ENCODE measurements at regions not wholly inside any gene's neighbourhood (a gene's known extent, or its start where the extent isn't known, plus 50 kb on each side); places are given as distances from the start of the nearest gene placed in this dataset.

DNA sequence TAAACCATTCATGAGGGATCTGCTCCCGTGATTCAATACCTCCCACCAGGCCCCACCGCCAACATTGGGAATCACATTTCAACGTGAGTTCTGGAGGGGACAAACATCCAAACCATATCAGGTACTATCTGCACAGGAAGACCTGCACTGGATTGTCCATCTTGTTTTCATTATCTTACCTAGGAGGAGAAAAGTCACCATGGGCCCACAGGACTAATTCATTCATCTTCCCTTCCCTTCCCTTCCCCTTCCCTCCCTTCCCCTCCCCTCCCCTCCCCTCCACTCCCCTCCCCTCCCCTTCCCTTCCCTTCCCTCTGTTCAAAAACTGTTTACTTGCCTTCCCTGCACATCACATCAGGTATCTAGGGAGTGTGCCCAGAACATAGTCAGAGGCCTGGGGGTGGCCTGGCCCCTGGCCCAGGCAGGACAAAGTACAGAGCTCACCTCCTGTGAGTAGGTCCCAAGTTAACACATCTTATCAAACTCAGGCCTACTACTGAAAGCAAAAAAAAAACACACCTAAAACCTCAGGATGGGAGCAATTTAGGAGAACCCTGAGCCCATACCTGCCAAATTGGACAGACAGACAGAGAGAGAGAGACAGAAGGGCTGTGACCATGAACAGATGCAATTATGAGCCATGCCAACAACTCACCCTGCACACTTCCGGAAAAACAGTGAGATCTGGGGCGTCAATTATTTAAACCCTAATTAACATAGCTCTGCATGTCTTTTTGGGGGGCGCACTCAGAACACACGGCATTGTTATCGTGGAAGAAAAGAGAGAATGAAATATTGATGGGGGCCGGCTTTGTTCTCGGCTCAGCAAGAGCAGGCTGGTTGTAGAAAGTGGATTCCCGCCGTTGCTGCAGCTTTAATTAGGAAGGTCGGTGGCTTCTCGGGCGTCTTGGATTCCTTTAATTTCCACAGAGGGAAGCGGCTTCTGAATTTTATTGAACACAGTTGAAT lies 151.2 kb downstream of the IRX5 start:
- DNase-seq (no peak), ATAC-seq (ENCODE audit: low read depth) (no peak)
- Mint-ChIP-seq H3K4me3 (no peak overlapping the region), H3K4me1 (no peaks in the 10 kb centered on the region), H3K27me3 (no peaks in the 10 kb centered on the region), H3K27ac (no peak overlapping the region), H3K9me3 (ENCODE audit: insufficient read depth) (no peaks in the 10 kb centered on the region)
- no peaks in the 10 kb centered on the region for H3K36me3 ChIP-seq (replicated peaks in 1 of 2; ENCODE audit: control extremely low read depth in 1 of 2, control insufficient read depth in 1 of 2, extremely low read depth in 1 of 2, insufficient read depth in 2 of 2, low read length in 1 of 2)
- POLR2A ChIA-PET, result no interaction called here
- intact Hi-C loops (cut with micrococcal nuclease), result no loop called here
- H3K27me3 ChIP-seq (replicated peaks in 1 of 4; ENCODE audit: control extremely low read depth in 1 of 4, control insufficient read depth in 3 of 4, insufficient read depth in 4 of 4, low read length in 3 of 4), result no peaks in the 10 kb centered on the region
- no peak overlapping the region for H3K9ac ChIP-seq (ENCODE audit: low read length)
- H4K20me1 ChIP-seq (ENCODE audit: control insufficient read depth, insufficient read depth, low read length, poor library complexity, severe bottlenecking), result no peaks in the 10 kb centered on the region
- no peak overlapping the region for H3K27ac ChIP-seq (ENCODE audit: low read length in 2 of 2)
- H2AFZ ChIP-seq (ENCODE audit: insufficient read depth, low read depth, low read length, poor library complexity, severe bottlenecking), result no peak overlapping the region
- no peaks in the 10 kb centered on the region for H3K4me1 ChIP-seq (ENCODE audit: control insufficient read depth in 2 of 2, insufficient read depth in 2 of 2, low read length in 2 of 2)
- WGBS (ENCODE audit: insufficient coverage), result 98% methylated on average over 8 of the region's 16 CpGs
- CTCF ChIA-PET, result no interaction called here
- H3K9me3 ChIP-seq (ENCODE audit: control extremely low read depth in 1 of 3, control insufficient read depth in 2 of 3, insufficient read depth in 1 of 3, low read length in 2 of 3), result peaks cover 0 to 6% (median 0%) of the 10 kb centered on the region in 3 donors
- no peak overlapping the region for H3K4me2 ChIP-seq (replicated peaks; ENCODE audit: low read depth, low read length, poor library complexity, severe bottlenecking)
- no peaks in the 10 kb centered on the region for H3K79me2 ChIP-seq (ENCODE audit: control insufficient read depth, insufficient read depth, low read length)
- TF ChIP-seq EZH2 (IDR thresholded peaks at IDR 0.05; ENCODE audit: borderline replicate concordance, insufficient read depth, low read depth, low read length, poor library complexity, severe bottlenecking), result no peak
- TF ChIP-seq, protein P1, sequence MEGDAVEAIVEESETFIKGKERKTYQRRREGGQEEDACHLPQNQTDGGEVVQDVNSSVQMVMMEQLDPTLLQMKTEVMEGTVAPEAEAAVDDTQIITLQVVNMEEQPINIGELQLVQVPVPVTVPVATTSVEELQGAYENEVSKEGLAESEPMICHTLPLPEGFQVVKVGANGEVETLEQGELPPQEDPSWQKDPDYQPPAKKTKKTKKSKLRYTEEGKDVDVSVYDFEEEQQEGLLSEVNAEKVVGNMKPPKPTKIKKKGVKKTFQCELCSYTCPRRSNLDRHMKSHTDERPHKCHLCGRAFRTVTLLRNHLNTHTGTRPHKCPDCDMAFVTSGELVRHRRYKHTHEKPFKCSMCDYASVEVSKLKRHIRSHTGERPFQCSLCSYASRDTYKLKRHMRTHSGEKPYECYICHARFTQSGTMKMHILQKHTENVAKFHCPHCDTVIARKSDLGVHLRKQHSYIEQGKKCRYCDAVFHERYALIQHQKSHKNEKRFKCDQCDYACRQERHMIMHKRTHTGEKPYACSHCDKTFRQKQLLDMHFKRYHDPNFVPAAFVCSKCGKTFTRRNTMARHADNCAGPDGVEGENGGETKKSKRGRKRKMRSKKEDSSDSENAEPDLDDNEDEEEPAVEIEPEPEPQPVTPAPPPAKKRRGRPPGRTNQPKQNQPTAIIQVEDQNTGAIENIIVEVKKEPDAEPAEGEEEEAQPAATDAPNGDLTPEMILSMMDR (IDR thresholded peaks at IDR 0.05), result no peak
- H3K4me3 ChIP-seq (ENCODE audit: control extremely low read depth in 1 of 5, extremely low read depth in 1 of 5, insufficient read depth in 1 of 5, low read depth in 2 of 5, low read length in 4 of 5), result no peak overlapping the region

DNA sequence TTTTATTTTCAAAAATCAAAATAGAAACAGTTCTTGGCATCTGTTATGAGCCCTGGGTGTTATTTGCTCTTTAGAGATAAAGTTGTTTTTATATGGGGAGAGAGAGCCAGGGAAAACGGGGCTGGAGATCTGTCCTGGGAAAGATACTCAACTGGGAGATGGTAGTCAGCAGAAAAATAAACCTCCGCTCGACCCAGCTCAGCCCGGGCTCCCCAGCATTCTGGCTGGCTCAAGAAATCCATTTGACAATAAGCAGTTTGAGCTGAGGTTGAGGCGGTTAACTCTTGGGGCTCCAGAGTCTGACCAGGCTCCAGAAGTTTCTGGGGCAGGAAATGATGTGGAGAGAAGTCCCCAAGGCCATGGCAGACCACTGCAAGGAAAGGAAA lies 151.9 kb downstream of the IRX5 start:
- H3K27ac ChIP-seq (ENCODE audit: low read length in 2 of 2), result no peak overlapping the region
- H3K4me2 ChIP-seq (replicated peaks; ENCODE audit: low read depth, low read length, poor library complexity, severe bottlenecking), result no peak overlapping the region
- H3K9me3 Mint-ChIP-seq (ENCODE audit: insufficient read depth), result no peaks in the 10 kb centered on the region
- H4K20me1 ChIP-seq (ENCODE audit: control insufficient read depth, insufficient read depth, low read length, poor library complexity, severe bottlenecking), result no peaks in the 10 kb centered on the region
- peaks cover 0 to 6% (median 0%) of the 10 kb centered on the region in 3 donors for H3K9me3 ChIP-seq (ENCODE audit: control extremely low read depth in 1 of 3, control insufficient read depth in 2 of 3, insufficient read depth in 1 of 3, low read length in 2 of 3)
- H3K4me3 ChIP-seq (ENCODE audit: control extremely low read depth in 1 of 5, extremely low read depth in 1 of 5, insufficient read depth in 1 of 5, low read depth in 2 of 5, low read length in 4 of 5), result no peak overlapping the region
- no peaks in the 10 kb centered on the region for H3K27me3 ChIP-seq (replicated peaks in 1 of 4; ENCODE audit: control extremely low read depth in 1 of 4, control insufficient read depth in 3 of 4, insufficient read depth in 4 of 4, low read length in 3 of 4)
- H2AFZ ChIP-seq (ENCODE audit: insufficient read depth, low read depth, low read length, poor library complexity, severe bottlenecking), result no peak overlapping the region
- H3K9ac ChIP-seq (ENCODE audit: low read length), result no peak overlapping the region
- no peak for ATAC-seq (ENCODE audit: low read depth)
- H3K4me1 Mint-ChIP-seq, result no peaks in the 10 kb centered on the region
- no peaks in the 10 kb centered on the region for H3K79me2 ChIP-seq (ENCODE audit: control insufficient read depth, insufficient read depth, low read length)
- CTCF ChIA-PET, result no interaction called here
- POLR2A ChIA-PET, result no interaction called here
- no peaks in the 10 kb centered on the region for H3K4me1 ChIP-seq (ENCODE audit: control insufficient read depth in 2 of 2, insufficient read depth in 2 of 2, low read length in 2 of 2)
- no peaks in the 10 kb centered on the region for H3K27me3 Mint-ChIP-seq
- no peak overlapping the region for H3K27ac Mint-ChIP-seq
- intact Hi-C loops (cut with micrococcal nuclease), result no loop called here
- H3K36me3 ChIP-seq (replicated peaks in 1 of 2; ENCODE audit: control extremely low read depth in 1 of 2, control insufficient read depth in 1 of 2, extremely low read depth in 1 of 2, insufficient read depth in 2 of 2, low read length in 1 of 2), result no peaks in the 10 kb centered on the region
- WGBS (ENCODE audit: insufficient coverage), result 81% methylated on average over 5 of the region's 5 CpGs
- no peak for TF ChIP-seq EZH2 (IDR thresholded peaks at IDR 0.05; ENCODE audit: borderline replicate concordance, insufficient read depth, low read depth, low read length, poor library complexity, severe bottlenecking)
- TF ChIP-seq, protein P1 (IDR thresholded peaks at IDR 0.05), result no peak
- DNase-seq, result no peak
- H3K4me3 Mint-ChIP-seq, result no peak overlapping the region
